GM12865 (cell line): ENCODE measurements at regions not wholly inside any gene's neighbourhood (a gene's known extent, or its start where the extent isn't known, plus 50 kb on each side); places are given as distances from the start of the nearest gene placed in this dataset.
"Not testable (repeated sequence)": the region's sequence is repeated elsewhere in the genome, so short reads cannot be mapped to it uniquely, and the experiment has no call there.

Experiments used
- DNase-seq: peaks from one replicate; pipeline ENCODE4 v3.0.0; 2010; ENCODE audit warnings: low read depth
- H3K4me3 ChIP-seq: 2 replicates; pipeline ENCODE4 v1.5.1; 2011; ENCODE audit warnings: mild to moderate bottlenecking, low read depth, low read length, control low read depth
- TF ChIP-seq, protein P1 (sequence below): IDR thresholded peaks from 2 replicates; pipeline ENCODE4 v1.5.1; 2011; ENCODE audit warnings: low read length, control low read depth, low read depth, inconsistent platforms; ENCODE audit not compliant: insufficient read depth; ENCODE audit errors: missing control alignments

DNA sequence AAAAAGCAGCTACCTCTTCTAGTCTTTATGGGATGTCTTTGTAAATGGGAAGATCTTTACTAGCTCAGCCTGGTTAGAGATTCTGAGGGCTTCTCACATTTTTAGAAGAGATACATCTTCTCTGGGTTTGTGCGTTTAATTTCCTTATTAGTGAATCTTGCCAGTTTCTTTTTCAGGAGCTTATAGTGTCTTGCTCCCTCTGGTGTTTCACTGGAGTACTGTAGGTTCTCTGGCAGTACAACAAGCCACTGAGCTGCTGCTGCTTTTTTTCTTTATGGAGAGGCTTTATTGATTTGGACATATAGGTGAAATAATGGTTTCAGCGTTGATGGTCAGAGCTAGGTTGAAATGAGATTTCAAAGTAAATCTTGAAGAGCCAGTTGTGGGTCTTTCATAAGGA is 82.9 kb downstream of the LAS1L start:
- no peak overlapping the region for H3K4me3 ChIP-seq
- TF ChIP-seq, protein P1, sequence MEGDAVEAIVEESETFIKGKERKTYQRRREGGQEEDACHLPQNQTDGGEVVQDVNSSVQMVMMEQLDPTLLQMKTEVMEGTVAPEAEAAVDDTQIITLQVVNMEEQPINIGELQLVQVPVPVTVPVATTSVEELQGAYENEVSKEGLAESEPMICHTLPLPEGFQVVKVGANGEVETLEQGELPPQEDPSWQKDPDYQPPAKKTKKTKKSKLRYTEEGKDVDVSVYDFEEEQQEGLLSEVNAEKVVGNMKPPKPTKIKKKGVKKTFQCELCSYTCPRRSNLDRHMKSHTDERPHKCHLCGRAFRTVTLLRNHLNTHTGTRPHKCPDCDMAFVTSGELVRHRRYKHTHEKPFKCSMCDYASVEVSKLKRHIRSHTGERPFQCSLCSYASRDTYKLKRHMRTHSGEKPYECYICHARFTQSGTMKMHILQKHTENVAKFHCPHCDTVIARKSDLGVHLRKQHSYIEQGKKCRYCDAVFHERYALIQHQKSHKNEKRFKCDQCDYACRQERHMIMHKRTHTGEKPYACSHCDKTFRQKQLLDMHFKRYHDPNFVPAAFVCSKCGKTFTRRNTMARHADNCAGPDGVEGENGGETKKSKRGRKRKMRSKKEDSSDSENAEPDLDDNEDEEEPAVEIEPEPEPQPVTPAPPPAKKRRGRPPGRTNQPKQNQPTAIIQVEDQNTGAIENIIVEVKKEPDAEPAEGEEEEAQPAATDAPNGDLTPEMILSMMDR: peak; percentile 50
- peak; percentile 51 for DNase-seq

DNA sequence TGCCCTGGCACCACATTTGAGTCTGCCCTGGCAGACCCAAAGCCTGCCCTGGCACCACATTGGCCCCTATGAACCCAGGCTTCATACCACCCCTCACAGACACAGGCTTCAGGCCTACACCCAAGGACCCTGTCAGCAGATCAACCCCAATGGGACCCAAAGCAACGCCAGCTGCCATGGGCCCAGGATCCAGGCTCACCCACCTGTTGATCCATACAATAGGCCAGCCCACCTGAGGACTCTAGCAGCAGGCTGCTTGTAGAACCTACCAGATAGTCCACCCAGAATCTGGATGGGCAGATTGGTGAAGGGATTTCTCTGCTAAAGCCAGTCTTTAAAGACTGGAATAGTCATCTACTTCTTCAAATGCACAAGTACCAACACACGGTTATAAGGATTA is 114.4 kb downstream of the LAS1L start:
- TF ChIP-seq, protein P1: no peak
- H3K4me3 ChIP-seq: no peak overlapping the region
- no peak for DNase-seq

DNA sequence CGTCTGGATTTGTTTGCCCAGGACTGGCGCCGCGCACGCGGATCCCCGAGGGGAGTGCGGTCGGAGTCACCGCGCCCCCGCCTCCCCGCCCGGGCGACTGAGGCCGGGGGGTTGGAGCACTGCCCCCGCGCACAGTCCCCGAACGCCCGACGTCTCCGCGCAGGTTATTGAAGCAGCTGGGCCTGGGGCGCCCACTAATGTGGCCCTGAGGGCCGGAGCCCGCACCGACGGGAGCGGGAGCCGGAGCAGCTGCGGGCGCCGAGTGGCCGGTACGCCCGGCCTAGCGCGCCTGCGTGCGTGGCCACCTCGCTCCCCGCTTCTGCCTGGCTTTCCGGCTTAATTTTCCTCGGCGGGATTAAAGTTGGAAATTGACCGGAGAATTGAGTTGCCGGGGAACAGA is 126.9 kb downstream of the LAS1L start:
- H3K4me3 ChIP-seq, DNase-seq: not testable (repeated sequence)

DNA sequence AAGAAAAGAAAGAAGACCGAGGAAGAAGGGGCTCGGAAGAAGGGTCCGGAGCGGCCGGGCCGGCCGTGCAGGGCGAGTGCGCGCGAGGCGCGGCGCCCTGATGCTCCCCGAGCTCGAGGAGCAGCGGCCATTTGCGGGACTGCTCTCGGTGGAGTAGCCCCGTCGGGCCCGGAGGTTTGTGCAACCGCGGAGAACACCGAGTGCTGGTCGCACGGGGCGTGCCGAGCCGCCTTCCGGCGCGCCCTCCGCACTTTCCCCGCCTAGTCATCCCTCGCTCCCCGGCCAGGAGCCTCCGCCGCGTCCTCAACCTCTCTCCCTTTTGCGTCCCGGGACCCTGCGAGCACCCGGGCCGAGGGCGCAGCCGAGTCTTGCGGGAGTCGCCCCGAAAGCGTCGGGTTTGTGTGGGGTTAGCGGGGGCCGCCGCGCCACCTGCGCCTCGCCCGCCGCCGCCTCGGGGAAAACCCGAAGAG is 127.4 kb downstream of the LAS1L start:
- TF ChIP-seq, protein P1: no peak
- H3K4me3 ChIP-seq: no peak overlapping the region; the same call in 1 of the 2 replicates

DNA sequence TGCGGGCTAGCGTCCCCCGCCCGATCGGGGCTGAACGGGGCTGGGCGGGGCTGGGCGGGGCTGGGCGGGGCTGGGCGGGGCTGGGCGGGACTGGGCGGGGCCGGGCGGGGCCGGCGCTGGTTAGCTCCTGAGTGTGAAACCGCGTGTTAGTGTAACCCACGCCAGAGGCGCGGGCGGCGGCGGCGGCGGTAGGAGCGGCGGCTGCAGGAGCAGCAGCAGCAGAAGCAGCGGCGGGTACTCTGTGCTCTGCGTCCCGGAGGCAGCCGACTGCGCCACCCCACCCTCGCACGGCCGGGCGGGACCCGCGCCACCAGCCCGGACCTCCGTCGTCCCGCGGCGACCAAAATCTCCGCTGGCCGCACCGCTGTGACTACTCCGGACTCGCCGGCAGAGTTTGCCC is 128.1 kb downstream of the LAS1L start:
- TF ChIP-seq, protein P1: no peak
- H3K4me3 ChIP-seq: no peak overlapping the region
- DNase-seq: peak; percentile 18

More for the DNA sequence above, 127.4 kb downstream of the LAS1L start:
- DNase-seq: no peak

DNA sequence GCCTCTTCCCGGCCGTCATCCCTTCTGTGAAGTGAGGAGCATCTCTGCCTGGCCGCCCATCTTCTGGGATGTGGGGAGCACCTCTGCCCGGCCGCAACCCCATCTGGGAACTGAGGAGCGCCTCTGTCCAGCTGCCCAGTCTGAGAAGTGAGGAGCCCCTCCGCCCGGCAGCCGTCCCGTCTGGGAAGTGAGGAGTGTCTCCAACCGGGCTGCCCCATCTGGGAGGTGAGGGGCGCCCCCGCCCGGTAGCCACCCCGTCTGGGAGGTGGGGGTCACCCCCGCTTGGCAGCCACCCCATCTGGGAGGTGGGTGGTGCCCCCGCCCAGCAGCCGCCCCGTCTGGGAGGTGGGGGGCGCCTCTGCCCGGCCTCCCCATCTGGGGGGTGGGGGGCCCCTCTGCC is 142.3 kb downstream of the LAS1L start:
- TF ChIP-seq, protein P1: no peak
- H3K4me3 ChIP-seq: no peak overlapping the region
- no peak for DNase-seq

DNA sequence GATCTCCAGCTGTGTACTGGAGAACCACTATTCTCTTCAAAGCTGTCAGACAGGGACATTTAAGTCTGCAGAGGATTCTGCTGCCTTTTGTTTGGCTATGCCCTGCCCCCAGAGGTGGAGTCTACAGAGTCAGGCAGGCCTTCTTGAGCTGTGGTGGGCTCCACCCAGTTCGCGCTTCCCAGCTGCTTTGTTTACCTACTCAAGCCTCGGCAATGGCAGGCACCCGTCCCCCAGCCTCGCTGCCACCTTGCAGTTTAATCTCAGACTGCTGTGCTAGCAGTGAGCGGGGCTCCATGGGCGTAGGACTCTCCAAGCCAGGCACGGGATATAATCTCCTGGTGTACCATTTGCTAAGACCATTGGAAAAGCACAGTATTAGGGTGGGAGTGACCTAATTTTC is 145.5 kb downstream of the LAS1L start:
- DNase-seq, H3K4me3 ChIP-seq: not testable (repeated sequence)
